Adrenal gland (tissue), 5 donors: ENCODE measurements at regions not wholly inside any gene's neighbourhood (a gene's known extent, or its start where the extent isn't known, plus 50 kb on each side); places are given as distances from the start of the nearest gene placed in this dataset.

Source experiments
- POLR2A ChIP-seq, 2 donors: fragments of 450-650 bp; IDR thresholded peaks; one replicate each; pipeline ENCODE4 v1.6.1; 2017; ENCODE audit warnings: antibody characterized with exemption in 2 of 2, mild to moderate bottlenecking in 2 of 2, moderate library complexity in 1 of 2
- TF ChIP-seq, protein P1 (sequence below), 6 experiments: fragments of 450-650 bp in 4 of 6; fragments of 200-600 bp in 2 of 6; sonication (generic) in 1 of 6; IDR thresholded peaks; 1 replicate in 5 of 6; 2 replicates in 1 of 6; pipeline versions ENCODE4 v1.5.1 to v1.8.0; 2016 to 2021; ENCODE audit warnings: antibody characterized with exemption in 6 of 6, mild to moderate bottlenecking in 2 of 6, moderate library complexity in 1 of 6
- donor health status: DM: no; HTN: no; CAD: no.

- TF ChIP-seq, protein P1, sequence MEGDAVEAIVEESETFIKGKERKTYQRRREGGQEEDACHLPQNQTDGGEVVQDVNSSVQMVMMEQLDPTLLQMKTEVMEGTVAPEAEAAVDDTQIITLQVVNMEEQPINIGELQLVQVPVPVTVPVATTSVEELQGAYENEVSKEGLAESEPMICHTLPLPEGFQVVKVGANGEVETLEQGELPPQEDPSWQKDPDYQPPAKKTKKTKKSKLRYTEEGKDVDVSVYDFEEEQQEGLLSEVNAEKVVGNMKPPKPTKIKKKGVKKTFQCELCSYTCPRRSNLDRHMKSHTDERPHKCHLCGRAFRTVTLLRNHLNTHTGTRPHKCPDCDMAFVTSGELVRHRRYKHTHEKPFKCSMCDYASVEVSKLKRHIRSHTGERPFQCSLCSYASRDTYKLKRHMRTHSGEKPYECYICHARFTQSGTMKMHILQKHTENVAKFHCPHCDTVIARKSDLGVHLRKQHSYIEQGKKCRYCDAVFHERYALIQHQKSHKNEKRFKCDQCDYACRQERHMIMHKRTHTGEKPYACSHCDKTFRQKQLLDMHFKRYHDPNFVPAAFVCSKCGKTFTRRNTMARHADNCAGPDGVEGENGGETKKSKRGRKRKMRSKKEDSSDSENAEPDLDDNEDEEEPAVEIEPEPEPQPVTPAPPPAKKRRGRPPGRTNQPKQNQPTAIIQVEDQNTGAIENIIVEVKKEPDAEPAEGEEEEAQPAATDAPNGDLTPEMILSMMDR (IDR thresholded peaks at IDR 0.05) = no peak
- TF ChIP-seq POLR2A (IDR thresholded peaks at IDR 0.05) = no peak
These were observed 465.9 kb downstream of the DMAC1 start for GRCh38 chr9:7333719-7334118.
